Natural killer cell treated with Interleukin-12 subunit alpha and Interleukin-12 subunit beta and Interleukin-15 and Interleukin-18, amount 100 ng/mL, for 72 hours (primary cell): ENCODE measurements at regions not wholly inside any gene's neighbourhood (a gene's known extent, or its start where the extent isn't known, plus 50 kb on each side); places are given as distances from the start of the nearest gene placed in this dataset.
"Not testable (repeated sequence)": the region's sequence is repeated elsewhere in the genome, so short reads cannot be mapped to it uniquely, and the experiment has no call there.

ENCODE experiments used
- ATAC-seq, 2 donors: fragments of 150-1000 bp; cut with Tn5 transposase in 1 of 2; sonication (Bioruptor Pico), chemical (Tn5 transposase) in 1 of 2; 2 replicates each; pipeline ENCODE4 v1.10.0; 2021
- DNase-seq: peaks from one replicate; pipeline ENCODE4 v3.0.0; 2022; ENCODE audit warnings: low spot score
- H3K27ac Mint-ChIP-seq, 2 donors: 1 replicate in 1 of 2; 2 replicates in 1 of 2; pipeline ENCODE4 v1.8.0; 2022; ENCODE audit warnings: mixed read lengths in 2 of 2, mild to moderate bottlenecking in 1 of 2, moderate library complexity in 1 of 2
- H3K27me3 Mint-ChIP-seq, 2 donors: 1 replicate in 1 of 2; 2 replicates in 1 of 2; pipeline ENCODE4 v1.8.0; 2022; ENCODE audit warnings: mixed read lengths in 2 of 2
- H3K36me3 Mint-ChIP-seq: one replicate; pipeline ENCODE4 v1.8.0; 2022; ENCODE audit warnings: mixed read lengths
- H3K4me1 Mint-ChIP-seq, 2 donors: 1 replicate in 1 of 2; 2 replicates in 1 of 2; pipeline ENCODE4 v1.8.0; 2022; ENCODE audit warnings: low read depth in 2 of 2, mixed read lengths in 2 of 2, mild to moderate bottlenecking in 1 of 2
- H3K4me3 Mint-ChIP-seq: one replicate; pipeline ENCODE4 v1.8.0; 2022; ENCODE audit warnings: mixed read lengths
- H3K9me3 Mint-ChIP-seq: 2 replicates; pipeline ENCODE4 v1.8.0; 2022; ENCODE audit warnings: mixed read lengths

- not testable (repeated sequence) for ATAC-seq, H3K27me3 Mint-ChIP-seq, H3K36me3 Mint-ChIP-seq, H3K4me3 Mint-ChIP-seq, DNase-seq, H3K9me3 Mint-ChIP-seq
- H3K27ac Mint-ChIP-seq = peak overlapping the region; percentile 94 to 96
- H3K4me1 Mint-ChIP-seq = peaks cover 56 to 64% of the 10 kb centered on the region in 2 donors
Observed at GRCh38 chr16:21510869-21511255, 88.5 kb upstream of the METTL9 start.

GRCh38 chr16:21511315-21512210 lies 87.8 kb upstream of the METTL9 start:
- not testable (repeated sequence) for H3K36me3 Mint-ChIP-seq, DNase-seq, ATAC-seq, H3K27me3 Mint-ChIP-seq, H3K9me3 Mint-ChIP-seq
- H3K27ac Mint-ChIP-seq = peak overlapping the region; percentile 94 to 96
- H3K4me3 Mint-ChIP-seq = peak overlapping the region; percentile 57
- H3K4me1 Mint-ChIP-seq = peaks cover 56 to 62% of the 10 kb centered on the region in 2 donors

- H3K9me3 Mint-ChIP-seq, H3K4me3 Mint-ChIP-seq, H3K27me3 Mint-ChIP-seq, H3K27ac Mint-ChIP-seq, DNase-seq, H3K36me3 Mint-ChIP-seq: not testable (repeated sequence)
- peak in 1 of 2 donors; percentile 4 for ATAC-seq
- peaks cover 49 to 52% of the 10 kb centered on the region in 2 donors for H3K4me1 Mint-ChIP-seq
Observed at GRCh38 chr16:21512280-21513192, 86.8 kb upstream of the METTL9 start.

GRCh38 chr16:21513337-21513741 lies 86.0 kb upstream of the METTL9 start:
- H3K27me3 Mint-ChIP-seq, H3K9me3 Mint-ChIP-seq, ATAC-seq, DNase-seq, H3K4me3 Mint-ChIP-seq, H3K36me3 Mint-ChIP-seq: not testable (repeated sequence)
- peaks cover 46 to 50% of the 10 kb centered on the region in 2 donors for H3K4me1 Mint-ChIP-seq
- peak overlapping the region in 1 of 2 donors; percentile 6 for H3K27ac Mint-ChIP-seq

GRCh38 chr16:21513812-21514473 lies 85.4 kb upstream of the METTL9 start:
- not testable (repeated sequence) for DNase-seq, H3K4me3 Mint-ChIP-seq, H3K27me3 Mint-ChIP-seq, ATAC-seq, H3K9me3 Mint-ChIP-seq, H3K36me3 Mint-ChIP-seq
- Mint-ChIP-seq H3K27ac (peak overlapping the region in 1 of 2 donors; percentile 6), H3K4me1 (peaks cover 44 to 48% of the 10 kb centered on the region in 2 donors)

- not testable (repeated sequence) for H3K9me3 Mint-ChIP-seq, H3K27me3 Mint-ChIP-seq, H3K4me3 Mint-ChIP-seq, H3K27ac Mint-ChIP-seq, DNase-seq, ATAC-seq
- Mint-ChIP-seq H3K36me3 (peaks cover 13% of the 10 kb centered on the region), H3K4me1 (peaks cover 44 to 48% of the 10 kb centered on the region in 2 donors)
Observed at GRCh38 chr16:21514474-21514840, 84.9 kb upstream of the METTL9 start.

GRCh38 chr16:21516705-21517040 lies 82.7 kb upstream of the METTL9 start:
- not testable (repeated sequence) for H3K27me3 Mint-ChIP-seq, H3K9me3 Mint-ChIP-seq, DNase-seq, H3K27ac Mint-ChIP-seq, H3K4me3 Mint-ChIP-seq, ATAC-seq
- Mint-ChIP-seq H3K4me1 (peaks cover 37 to 38% of the 10 kb centered on the region in 2 donors), H3K36me3 (peaks cover 15% of the 10 kb centered on the region)

GRCh38 chr16:21517263-21517662 lies 82.1 kb upstream of the METTL9 start:
- peaks cover 15% of the 10 kb centered on the region for H3K36me3 Mint-ChIP-seq
- DNase-seq, H3K27me3 Mint-ChIP-seq, ATAC-seq, H3K9me3 Mint-ChIP-seq: not testable (repeated sequence)
- peaks cover 35 to 37% of the 10 kb centered on the region in 2 donors for H3K4me1 Mint-ChIP-seq
- peak overlapping the region; percentile 99 to 100 for H3K27ac Mint-ChIP-seq
- peak overlapping the region; percentile 95 for H3K4me3 Mint-ChIP-seq

- Mint-ChIP-seq H3K36me3 (peaks cover 15% of the 10 kb centered on the region), H3K4me1 (peaks cover 22 to 30% of the 10 kb centered on the region in 2 donors), H3K4me3 (peak overlapping the region; percentile 95), H3K27ac (peak overlapping the region; percentile 99 to 100)
- not testable (repeated sequence) for DNase-seq, H3K27me3 Mint-ChIP-seq, H3K9me3 Mint-ChIP-seq
- ATAC-seq = peak; percentile 71 to 78
Observed at GRCh38 chr16:21519361-21520133, 79.8 kb upstream of the METTL9 start.

- Mint-ChIP-seq H3K4me1 (peaks cover 22 to 26% of the 10 kb centered on the region in 2 donors), H3K4me3 (peak overlapping the region; percentile 95), H3K27ac (peak overlapping the region; percentile 99 to 100), H3K36me3 (peaks cover 15% of the 10 kb centered on the region)
- peak; percentile 86 to 88 for ATAC-seq
- H3K9me3 Mint-ChIP-seq, H3K27me3 Mint-ChIP-seq: not testable (repeated sequence)
- DNase-seq = peak; percentile 99
Observed at GRCh38 chr16:21520134-21521047, 79.0 kb upstream of the METTL9 start.

GRCh38 chr16:21521048-21521389 lies 78.4 kb upstream of the METTL9 start:
- H3K27me3 Mint-ChIP-seq = not testable (repeated sequence)

More at GRCh38 chr16:21521048-21521389, 78.4 kb upstream of the METTL9 start:
- H3K9me3 Mint-ChIP-seq, DNase-seq, ATAC-seq, H3K4me3 Mint-ChIP-seq, H3K27ac Mint-ChIP-seq: not testable (repeated sequence)
- H3K4me1 Mint-ChIP-seq = peaks cover 18 to 22% of the 10 kb centered on the region in 2 donors
- H3K36me3 Mint-ChIP-seq = peaks cover 12% of the 10 kb centered on the region
